Fibroblast of lung (primary cell): ENCODE measurements at regions not wholly inside any gene's neighbourhood (a gene's known extent, or its start where the extent isn't known, plus 50 kb on each side); places are given as distances from the start of the nearest gene placed in this dataset.

Experiments used
- DNase-seq, 2 donors: peaks; one replicate each; pipeline versions ENCODE4 v3.0.0 to v3.0.0-alpha.2; 2010; ENCODE audit warnings: low read depth in 2 of 2
- H2AFZ ChIP-seq: 2 replicates; pipeline ENCODE4 v1.5.1; 2012; ENCODE audit warnings: low read length, control low read depth, inconsistent platforms
- H3K27ac ChIP-seq: 2 replicates; pipeline ENCODE4 v1.5.1; 2011; ENCODE audit warnings: low read length, control low read depth; ENCODE audit not compliant: insufficient read depth
- H3K27me3 ChIP-seq: 2 replicates; pipeline ENCODE4 v1.5.1; 2011; ENCODE audit warnings: mild to moderate bottlenecking, low read length; ENCODE audit not compliant: control insufficient read depth, insufficient read depth
- H3K36me3 ChIP-seq: 2 replicates; pipeline ENCODE4 v1.5.1; 2011; ENCODE audit warnings: low read length; ENCODE audit not compliant: control insufficient read depth, insufficient read depth
- H3K4me1 ChIP-seq: 2 replicates; pipeline ENCODE4 v1.5.1; 2011; ENCODE audit warnings: low read length; ENCODE audit not compliant: control insufficient read depth, insufficient read depth; ENCODE audit errors: extremely low read depth
- H3K4me2 ChIP-seq: 2 replicates; pipeline ENCODE4 v1.5.1; 2011; ENCODE audit warnings: low read length, control low read depth; ENCODE audit not compliant: insufficient read depth; ENCODE audit errors: extremely low read depth
- H3K4me3 ChIP-seq, 4 experiments: fragments of 200-600 bp in 1 of 4; sonication (generic) in 1 of 4; replicated peaks in 1 of 4; 2 replicates each; pipeline ENCODE4 v1.5.1; 2011 to 2016; ENCODE audit warnings: low read length in 4 of 4, low read depth in 3 of 4, mild to moderate bottlenecking in 3 of 4, control low read depth in 2 of 4, inconsistent platforms in 1 of 4, mixed read lengths in 1 of 4; ENCODE audit not compliant: insufficient read depth in 1 of 4; ENCODE audit errors: control extremely low read depth in 1 of 4
- H3K79me2 ChIP-seq: 2 replicates; pipeline ENCODE4 v1.5.1; 2012; ENCODE audit warnings: mild to moderate bottlenecking, low read length, inconsistent platforms; ENCODE audit not compliant: control insufficient read depth, insufficient read depth
- H3K9ac ChIP-seq: 2 replicates; pipeline ENCODE4 v1.5.1; 2011; ENCODE audit warnings: mild to moderate bottlenecking, low read length, control low read depth; ENCODE audit not compliant: insufficient read depth
- H3K9me3 ChIP-seq: 2 replicates; pipeline ENCODE4 v1.5.1; 2012; ENCODE audit warnings: low read depth, low read length; ENCODE audit not compliant: control insufficient read depth, insufficient read depth
- H4K20me1 ChIP-seq: 2 replicates; pipeline ENCODE4 v1.5.1; 2011; ENCODE audit warnings: low read length; ENCODE audit not compliant: control insufficient read depth, insufficient read depth; ENCODE audit errors: extremely low read depth
- EZH2 ChIP-seq: IDR thresholded peaks from 2 replicates; pipeline ENCODE4 v1.5.1; 2012; ENCODE audit warnings: low read length, control low read depth, mild to moderate bottlenecking; ENCODE audit errors: missing control alignments
- TF ChIP-seq, protein P1 (sequence below), 2 donors: IDR thresholded peaks in 1 of 2; conservative IDR thresholded peaks in 1 of 2; 1 replicate in 1 of 2; 2 replicates in 1 of 2; pipeline ENCODE4 v1.5.1; 2011 to 2012; ENCODE audit warnings: low read length in 2 of 2, control low read depth in 1 of 2, inconsistent platforms in 1 of 2, low read depth in 1 of 2, mild to moderate bottlenecking in 1 of 2

DNA sequence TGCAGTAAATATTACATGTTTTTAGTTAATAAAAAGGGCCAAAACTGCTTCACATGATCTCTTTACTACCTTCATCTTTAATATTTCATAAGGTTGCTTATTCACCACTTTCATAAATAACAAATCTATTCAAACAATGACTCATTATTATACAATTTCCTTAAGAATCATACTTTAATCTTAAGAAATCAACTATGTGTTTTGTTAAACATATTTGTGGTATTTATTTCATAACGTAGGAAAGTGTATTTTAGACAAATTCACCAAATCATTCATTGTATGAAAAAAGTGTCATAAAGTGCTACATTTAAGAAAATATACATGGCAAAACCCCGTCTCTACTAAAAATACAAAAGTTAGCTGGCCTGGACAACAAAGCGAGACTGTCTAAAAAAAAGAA lies 150.5 kb upstream of the RXFP1 start:
- H3K79me2 ChIP-seq, result no peaks in the 10 kb centered on the region
- DNase-seq, result peak; percentile 55 to 82
- no peaks in the 10 kb centered on the region for H3K27me3 ChIP-seq
- no peak overlapping the region for H3K4me3 ChIP-seq
- no peaks in the 10 kb centered on the region for H3K9me3 ChIP-seq
- TF ChIP-seq, protein P1, sequence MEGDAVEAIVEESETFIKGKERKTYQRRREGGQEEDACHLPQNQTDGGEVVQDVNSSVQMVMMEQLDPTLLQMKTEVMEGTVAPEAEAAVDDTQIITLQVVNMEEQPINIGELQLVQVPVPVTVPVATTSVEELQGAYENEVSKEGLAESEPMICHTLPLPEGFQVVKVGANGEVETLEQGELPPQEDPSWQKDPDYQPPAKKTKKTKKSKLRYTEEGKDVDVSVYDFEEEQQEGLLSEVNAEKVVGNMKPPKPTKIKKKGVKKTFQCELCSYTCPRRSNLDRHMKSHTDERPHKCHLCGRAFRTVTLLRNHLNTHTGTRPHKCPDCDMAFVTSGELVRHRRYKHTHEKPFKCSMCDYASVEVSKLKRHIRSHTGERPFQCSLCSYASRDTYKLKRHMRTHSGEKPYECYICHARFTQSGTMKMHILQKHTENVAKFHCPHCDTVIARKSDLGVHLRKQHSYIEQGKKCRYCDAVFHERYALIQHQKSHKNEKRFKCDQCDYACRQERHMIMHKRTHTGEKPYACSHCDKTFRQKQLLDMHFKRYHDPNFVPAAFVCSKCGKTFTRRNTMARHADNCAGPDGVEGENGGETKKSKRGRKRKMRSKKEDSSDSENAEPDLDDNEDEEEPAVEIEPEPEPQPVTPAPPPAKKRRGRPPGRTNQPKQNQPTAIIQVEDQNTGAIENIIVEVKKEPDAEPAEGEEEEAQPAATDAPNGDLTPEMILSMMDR (conservative IDR thresholded peaks at IDR 0.05 in 1 of 2, IDR thresholded peaks at IDR 0.05 in 1 of 2; ENCODE audit: low read depth in 1 of 2, low read length in 2 of 2), result no peak
- no peak for TF ChIP-seq EZH2
- H3K4me2 ChIP-seq, result peak overlapping the region; percentile 10
- peaks cover 3% of the 10 kb centered on the region for H3K4me1 ChIP-seq
- H3K9ac ChIP-seq, result no peak overlapping the region
- no peaks in the 10 kb centered on the region for H3K36me3 ChIP-seq
- H4K20me1 ChIP-seq, result no peaks in the 10 kb centered on the region
- H3K27ac ChIP-seq, result no peak overlapping the region
- no peak overlapping the region for H2AFZ ChIP-seq

DNA sequence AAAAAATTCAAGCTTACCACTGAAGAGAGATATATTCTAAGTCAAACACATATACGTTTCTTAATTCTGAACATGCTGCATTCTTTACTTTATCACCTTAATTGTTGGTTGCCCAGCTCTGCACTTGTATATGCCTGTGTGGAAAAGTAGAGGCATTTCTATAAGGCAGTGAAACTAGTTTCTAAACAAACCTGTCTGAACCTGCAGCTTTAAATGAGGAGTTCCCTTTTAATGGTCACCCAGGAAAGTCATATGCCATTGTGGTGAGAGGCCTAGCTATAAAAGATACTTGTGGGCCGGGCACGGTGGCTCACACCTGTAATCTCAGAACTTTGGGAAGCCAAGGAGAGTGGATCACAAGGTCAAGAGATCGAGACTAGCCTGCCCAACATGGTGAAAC lies 147.4 kb upstream of the RXFP1 start:
- Histone ChIP-seq H3K79me2 (no peaks in the 10 kb centered on the region), H3K9me3 (no peaks in the 10 kb centered on the region), H3K36me3 (no peaks in the 10 kb centered on the region), H3K4me3 (no peak overlapping the region), H3K4me1 (peaks cover 3% of the 10 kb centered on the region), H4K20me1 (no peaks in the 10 kb centered on the region), H2AFZ (no peak overlapping the region), H3K4me2 (no peak overlapping the region), H3K9ac (no peak overlapping the region), H3K27me3 (no peaks in the 10 kb centered on the region), H3K27ac (no peak overlapping the region)
- TF ChIP-seq, protein P1 (conservative IDR thresholded peaks at IDR 0.05 in 1 of 2, IDR thresholded peaks at IDR 0.05 in 1 of 2; ENCODE audit: low read depth in 1 of 2, low read length in 2 of 2), result no peak
- TF ChIP-seq EZH2, result no peak
- no peak for DNase-seq

GRCh38 chr4:158376106-158376840 lies 145.4 kb upstream of the RXFP1 start:
- H3K27ac ChIP-seq, result no peak overlapping the region
- no peak overlapping the region for H3K4me3 ChIP-seq
- no peak overlapping the region for H3K9ac ChIP-seq
- H3K36me3 ChIP-seq, result no peaks in the 10 kb centered on the region
- H3K79me2 ChIP-seq, result no peaks in the 10 kb centered on the region
- H3K4me1 ChIP-seq, result no peaks in the 10 kb centered on the region
- DNase-seq, result peak in 1 of 2 donors; percentile 39
- TF ChIP-seq, protein P1 (conservative IDR thresholded peaks at IDR 0.05 in 1 of 2, IDR thresholded peaks at IDR 0.05 in 1 of 2; ENCODE audit: low read depth in 1 of 2, low read length in 2 of 2), result no peak
- no peak for TF ChIP-seq EZH2
- peak overlapping the region; percentile 12 for H2AFZ ChIP-seq
- H3K4me2 ChIP-seq, result no peak overlapping the region
- H4K20me1 ChIP-seq, result no peaks in the 10 kb centered on the region
- no peaks in the 10 kb centered on the region for H3K9me3 ChIP-seq
- no peaks in the 10 kb centered on the region for H3K27me3 ChIP-seq
